OCI-LY7 (cell line): ENCODE measurements at regions not wholly inside any gene's neighbourhood (a gene's known extent, or its start where the extent isn't known, plus 50 kb on each side); places are given as distances from the start of the nearest gene placed in this dataset.

Experiments used
- BruUV-seq: library from RNA; stranded (reverse); fragments of 400-500 nt; replicated peaks from 2 replicates; lab custom pipeline; 2021; lab: Mats Ljungman, UMichigan
- CTCF ChIA-PET: fragments of 300-600 bp; sonication (Branson Sonifier 250); formaldehyde crosslinking; loops from one replicate; lab custom pipeline; 2022; ENCODE audit warnings: antibody characterized with exemption; ENCODE audit not compliant: unreplicated experiment; lab: Charles Lee
- POLR2A ChIA-PET: fragments of 300-600 bp; sonication (Branson Sonifier 250); formaldehyde crosslinking; loops from one replicate; lab custom pipeline; 2022; ENCODE audit warnings: antibody characterized with exemption; lab: Charles Lee
- DNase-seq: peaks from one replicate; pipeline ENCODE4 v3.0.0-alpha.2; 2015; ENCODE audit warnings: low spot score
- H2AFZ ChIP-seq: fragments of 200-600 bp; sonication (generic), shearing (Covaris generic); 2 replicates; pipeline ENCODE4 v1.6.1; 2014; ENCODE audit warnings: mild to moderate bottlenecking, antibody characterized with exemption, low read length, moderate library complexity
- H3K27ac ChIP-seq: fragments of 200-600 bp; sonication (generic); 2 replicates; pipeline ENCODE4 v1.5.1; 2014; ENCODE audit warnings: mixed run types, low read depth, mild to moderate bottlenecking, moderate library complexity, low read length, inconsistent platforms; ENCODE audit not compliant: poor library complexity, severe bottlenecking
- H3K36me3 ChIP-seq: fragments of 200-600 bp; sonication (generic); 2 replicates; pipeline ENCODE4 v1.6.1; 2014; ENCODE audit warnings: mild to moderate bottlenecking, antibody characterized with exemption, low read length, moderate library complexity, mixed read lengths; ENCODE audit not compliant: insufficient read depth
- H3K4me1 ChIP-seq: fragments of 200-600 bp; sonication (generic); 2 replicates; pipeline ENCODE4 v1.5.1; 2014; ENCODE audit warnings: mild to moderate bottlenecking, low read length; ENCODE audit not compliant: insufficient read depth, poor library complexity, severe bottlenecking
- H3K4me2 ChIP-seq: fragments of 200-600 bp; sonication (generic); 2 replicates; pipeline ENCODE4 v1.6.1; 2014; ENCODE audit warnings: mild to moderate bottlenecking, low read length
- H3K4me3 ChIP-seq: fragments of 200-600 bp; sonication (generic); 2 replicates; pipeline ENCODE4 v1.5.1; 2014; ENCODE audit warnings: mild to moderate bottlenecking, low read depth, low read length; ENCODE audit not compliant: poor library complexity, severe bottlenecking
- H3K79me2 ChIP-seq: fragments of 200-600 bp; sonication (generic); 2 replicates; pipeline ENCODE4 v1.6.1; 2016; ENCODE audit warnings: low read depth, mild to moderate bottlenecking, low read length, moderate library complexity, mixed read lengths; ENCODE audit not compliant: insufficient read depth
- H3K9me2 ChIP-seq: fragments of 200-600 bp; sonication (generic); 2 replicates; pipeline ENCODE4 v1.6.1; 2016; ENCODE audit warnings: mild to moderate bottlenecking, low read length, mixed read lengths; ENCODE audit not compliant: insufficient read depth
- H3K9me3 ChIP-seq: fragments of 200-600 bp; sonication (generic); 2 replicates; pipeline ENCODE4 v1.6.1; 2014; ENCODE audit warnings: mild to moderate bottlenecking, mixed run types, low read length, mixed read lengths
- H4K20me1 ChIP-seq: fragments of 200-600 bp; sonication (generic); 2 replicates; pipeline ENCODE4 v1.6.1; 2014; ENCODE audit warnings: mild to moderate bottlenecking, antibody characterized with exemption, low read length, moderate library complexity, mixed read lengths; ENCODE audit not compliant: insufficient read depth
- EZH2phosphoT487 ChIP-seq: fragments of 200-600 bp; sonication (generic); IDR thresholded peaks from 2 replicates; pipeline ENCODE4 v1.6.1; 2018; ENCODE audit warnings: low read depth, borderline replicate concordance, mild to moderate bottlenecking, mixed run types, antibody characterized with exemption, low read length, moderate library complexity, mixed read lengths
- intact Hi-C: fragments of 100-400 bp; cut with micrococcal nuclease; formaldehyde crosslinking; loops from one replicate; pipeline ENCODE4 v1.10.0; 2022; ENCODE audit not compliant: unreplicated experiment
- TF ChIP-seq, protein P1 (sequence below): fragments of 200-600 bp; sonication (generic); conservative IDR thresholded peaks from 2 replicates; pipeline ENCODE4 v1.5.1; 2014; ENCODE audit warnings: mild to moderate bottlenecking, antibody characterized with exemption, low read length, moderate library complexity, mixed read lengths

DNA sequence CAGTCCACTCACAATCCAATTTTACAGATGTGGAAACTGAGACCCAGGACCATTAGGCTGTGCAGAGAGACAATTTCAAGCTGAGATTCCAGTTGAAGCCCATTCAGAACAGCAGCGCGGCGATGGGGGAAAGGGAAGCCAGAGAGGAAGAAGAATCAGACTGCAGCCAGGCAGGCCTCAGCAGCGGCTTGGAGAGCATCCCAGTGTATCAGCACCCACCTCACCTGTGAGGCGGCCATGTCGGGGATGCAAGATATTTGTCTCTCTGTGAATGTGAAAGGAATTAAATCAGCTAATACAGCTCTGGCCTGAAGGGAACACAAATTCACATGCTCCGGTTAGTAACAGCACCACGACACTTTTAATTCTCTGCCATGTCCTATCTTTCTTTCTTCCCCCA is 198.0 kb upstream of the SOX11 start:
- intact Hi-C loops: no loop called here
- Histone ChIP-seq H3K9me3 (no peaks in the 10 kb centered on the region), H3K4me1 (no peaks in the 10 kb centered on the region), H3K4me2 (no peak overlapping the region), H3K9me2 (no peaks in the 10 kb centered on the region), H3K79me2 (no peaks in the 10 kb centered on the region), H2AFZ (no peak overlapping the region), H3K4me3 (no peak overlapping the region), H3K36me3 (no peaks in the 10 kb centered on the region), H4K20me1 (no peaks in the 10 kb centered on the region), H3K27ac (no peak overlapping the region)
- no TSS peak for BruUV-seq
- ChIA-PET POLR2A (interaction anchor here (0.5 to 0.9 kb wide), 3 partner anchors 215 to 885 kb away, joined by 3 to 4 read pairs (median 3); no protein-coding TSS in a partner anchor), CTCF (no interaction called here)
- DNase-seq: no peak
- TF ChIP-seq EZH2phosphoT487: no peak
- TF ChIP-seq, protein P1, sequence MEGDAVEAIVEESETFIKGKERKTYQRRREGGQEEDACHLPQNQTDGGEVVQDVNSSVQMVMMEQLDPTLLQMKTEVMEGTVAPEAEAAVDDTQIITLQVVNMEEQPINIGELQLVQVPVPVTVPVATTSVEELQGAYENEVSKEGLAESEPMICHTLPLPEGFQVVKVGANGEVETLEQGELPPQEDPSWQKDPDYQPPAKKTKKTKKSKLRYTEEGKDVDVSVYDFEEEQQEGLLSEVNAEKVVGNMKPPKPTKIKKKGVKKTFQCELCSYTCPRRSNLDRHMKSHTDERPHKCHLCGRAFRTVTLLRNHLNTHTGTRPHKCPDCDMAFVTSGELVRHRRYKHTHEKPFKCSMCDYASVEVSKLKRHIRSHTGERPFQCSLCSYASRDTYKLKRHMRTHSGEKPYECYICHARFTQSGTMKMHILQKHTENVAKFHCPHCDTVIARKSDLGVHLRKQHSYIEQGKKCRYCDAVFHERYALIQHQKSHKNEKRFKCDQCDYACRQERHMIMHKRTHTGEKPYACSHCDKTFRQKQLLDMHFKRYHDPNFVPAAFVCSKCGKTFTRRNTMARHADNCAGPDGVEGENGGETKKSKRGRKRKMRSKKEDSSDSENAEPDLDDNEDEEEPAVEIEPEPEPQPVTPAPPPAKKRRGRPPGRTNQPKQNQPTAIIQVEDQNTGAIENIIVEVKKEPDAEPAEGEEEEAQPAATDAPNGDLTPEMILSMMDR: no peak

DNA sequence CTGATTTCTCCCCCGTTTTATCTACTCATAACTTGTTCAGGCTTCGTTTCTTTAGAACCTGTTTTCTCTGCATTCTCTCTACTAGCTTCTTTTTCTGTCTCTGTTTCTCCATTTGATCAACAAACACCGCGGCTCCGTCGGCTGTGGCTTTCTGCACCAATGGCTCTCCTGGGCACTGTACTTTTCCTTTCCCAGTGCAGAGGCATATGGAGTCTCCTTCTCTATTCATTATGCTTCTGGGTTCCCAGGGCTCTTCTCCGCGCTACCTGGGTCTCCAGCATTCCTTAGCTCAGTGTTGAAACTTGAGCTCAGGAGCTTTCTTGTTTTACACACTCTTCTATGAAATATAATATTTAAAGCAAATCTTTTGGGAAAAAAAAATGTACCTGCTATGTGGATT is 196.6 kb upstream of the SOX11 start:
- ChIA-PET CTCF (no interaction called here), POLR2A (interaction anchor here (0.7 to 1.0 kb wide), 2 partner anchors 41 to 793 kb away, joined by 3 read pairs; no protein-coding TSS in a partner anchor)
- H3K9me3 ChIP-seq: no peaks in the 10 kb centered on the region
- DNase-seq: no peak
- H3K4me1 ChIP-seq: no peaks in the 10 kb centered on the region
- TF ChIP-seq, protein P1: no peak
- TF ChIP-seq EZH2phosphoT487: no peak
- H3K4me2 ChIP-seq: no peak overlapping the region
- H3K9me2 ChIP-seq: no peaks in the 10 kb centered on the region
- intact Hi-C loops: no loop called here
- no peaks in the 10 kb centered on the region for H3K36me3 ChIP-seq
- no peaks in the 10 kb centered on the region for H4K20me1 ChIP-seq
- BruUV-seq: no TSS peak
- no peak overlapping the region for H2AFZ ChIP-seq
- no peaks in the 10 kb centered on the region for H3K79me2 ChIP-seq
- H3K4me3 ChIP-seq: no peak overlapping the region
- H3K27ac ChIP-seq: no peak overlapping the region

DNA sequence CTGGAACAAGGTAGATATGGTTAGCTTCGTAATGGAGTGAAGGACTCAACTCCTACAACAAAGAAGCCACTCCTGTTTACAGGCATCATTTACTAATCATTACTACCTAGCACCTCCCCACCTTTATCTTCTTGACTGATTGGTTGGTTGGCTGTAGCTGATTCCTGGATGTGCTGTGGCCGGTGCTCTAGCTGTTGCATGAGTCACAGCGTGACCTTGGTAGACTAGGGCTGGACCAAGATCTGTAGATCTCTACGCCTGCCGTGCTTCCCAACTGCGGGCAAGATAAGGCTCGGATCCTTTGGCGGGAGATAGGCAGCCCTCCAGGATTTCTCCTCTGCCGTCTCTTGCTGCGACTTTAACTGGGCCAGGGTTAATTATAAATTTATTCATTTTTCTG is 194.3 kb upstream of the SOX11 start:
- no peaks in the 10 kb centered on the region for H3K9me3 ChIP-seq
- no peaks in the 10 kb centered on the region for H3K36me3 ChIP-seq
- H3K4me2 ChIP-seq: no peak overlapping the region
- no peaks in the 10 kb centered on the region for H4K20me1 ChIP-seq
- no peak overlapping the region for H3K27ac ChIP-seq
- H3K4me3 ChIP-seq: no peak overlapping the region
- DNase-seq: no peak
- CTCF ChIA-PET: no interaction called here
- BruUV-seq: no TSS peak
- no peaks in the 10 kb centered on the region for H3K9me2 ChIP-seq
- no peak overlapping the region for H2AFZ ChIP-seq
- H3K79me2 ChIP-seq: no peaks in the 10 kb centered on the region
- intact Hi-C loops: no loop called here
- POLR2A ChIA-PET: no interaction called here
- H3K4me1 ChIP-seq: no peaks in the 10 kb centered on the region
- TF ChIP-seq, protein P1: no peak
- no peak for TF ChIP-seq EZH2phosphoT487
